ENCODE measurements at regions not wholly inside any gene's neighbourhood (a gene's known extent, or its start where the extent isn't known, plus 50 kb on each side); places are given as distances from the start of the nearest gene placed in this dataset.

- H3K4me3 ChIP-seq (ENCODE audit: low read depth, poor library complexity, severe bottlenecking) = no peak overlapping the region
- 79% methylated on average over 6 of the region's 6 CpGs for WGBS, 2 donors
- no peak for DNase-seq (ENCODE audit: low spot score in 2 of 2)
- intact Hi-C loops (cut with DNase I; ENCODE audit: low total_unique reads) = no loop called here
- TF ChIP-seq CTCF (IDR thresholded peaks at IDR 0.05) (no peak), POLR2A (IDR thresholded peaks at IDR 0.05) (no peak)
Measured at GRCh38 chr13:97140131-97140530, 82.0 kb upstream of the MBNL2 start.

- WGBS, 2 donors = 51 to 61% methylated on average over 3 of the region's 3 CpGs
- DNase-seq (ENCODE audit: low spot score in 2 of 2) = no peak
- TF ChIP-seq CTCF (IDR thresholded peaks at IDR 0.05) = no peak
- TF ChIP-seq POLR2A (IDR thresholded peaks at IDR 0.05) = no peak
- H3K4me3 ChIP-seq (ENCODE audit: low read depth, poor library complexity, severe bottlenecking) = no peak overlapping the region
- intact Hi-C loops (cut with DNase I; ENCODE audit: low total_unique reads) = no loop called here
Measured at GRCh38 chr13:97140611-97141010, 81.5 kb upstream of the MBNL2 start.

- no peak overlapping the region for H3K4me3 ChIP-seq (ENCODE audit: low read depth, poor library complexity, severe bottlenecking)
- intact Hi-C loops (cut with DNase I; ENCODE audit: low total_unique reads) = no loop called here
- 48 to 53% methylated on average over 3 of the region's 3 CpGs for WGBS, 2 donors
- no peak for DNase-seq (ENCODE audit: low spot score in 2 of 2)
- no peak for TF ChIP-seq CTCF (IDR thresholded peaks at IDR 0.05)
- TF ChIP-seq POLR2A (IDR thresholded peaks at IDR 0.05) = no peak
Measured at GRCh38 chr13:97141097-97141496, 81.0 kb upstream of the MBNL2 start.

- intact Hi-C loops (cut with DNase I; ENCODE audit: low total_unique reads) = no loop called here
- peak in 1 of 2 donors; percentile 67 for DNase-seq (ENCODE audit: low spot score in 2 of 2)
- 6% methylated on average over 5 of the region's 5 CpGs for WGBS, 2 donors
- TF ChIP-seq POLR2A (IDR thresholded peaks at IDR 0.05) = no peak
- no peak for TF ChIP-seq CTCF (IDR thresholded peaks at IDR 0.05)
- H3K4me3 ChIP-seq (ENCODE audit: low read depth, poor library complexity, severe bottlenecking) = no peak overlapping the region
Measured at GRCh38 chr13:97141564-97142005, 80.5 kb upstream of the MBNL2 start.

- no peak for DNase-seq (ENCODE audit: low spot score in 2 of 2)
- 43 to 48% methylated on average over 8 of the region's 8 CpGs for WGBS, 2 donors
Measured at GRCh38 chr13:97142452-97142851, 79.7 kb upstream of the MBNL2 start.

More at GRCh38 chr13:97142452-97142851, 79.7 kb upstream of the MBNL2 start:
- H3K4me3 ChIP-seq (ENCODE audit: low read depth, poor library complexity, severe bottlenecking) = no peak overlapping the region
- TF ChIP-seq POLR2A (IDR thresholded peaks at IDR 0.05) (no peak), CTCF (IDR thresholded peaks at IDR 0.05) (no peak)
- intact Hi-C loops (cut with DNase I; ENCODE audit: low total_unique reads) = no loop called here

Data from lower leg skin (tissue), 4 donors.